ENCODE measurements at regions not wholly inside any gene's neighbourhood (a gene's known extent, or its start where the extent isn't known, plus 50 kb on each side); places are given as distances from the start of the nearest gene placed in this dataset.
A peak's percentile ranks its signal among the peaks of the same experiment; 100 is the strongest.

DNA sequence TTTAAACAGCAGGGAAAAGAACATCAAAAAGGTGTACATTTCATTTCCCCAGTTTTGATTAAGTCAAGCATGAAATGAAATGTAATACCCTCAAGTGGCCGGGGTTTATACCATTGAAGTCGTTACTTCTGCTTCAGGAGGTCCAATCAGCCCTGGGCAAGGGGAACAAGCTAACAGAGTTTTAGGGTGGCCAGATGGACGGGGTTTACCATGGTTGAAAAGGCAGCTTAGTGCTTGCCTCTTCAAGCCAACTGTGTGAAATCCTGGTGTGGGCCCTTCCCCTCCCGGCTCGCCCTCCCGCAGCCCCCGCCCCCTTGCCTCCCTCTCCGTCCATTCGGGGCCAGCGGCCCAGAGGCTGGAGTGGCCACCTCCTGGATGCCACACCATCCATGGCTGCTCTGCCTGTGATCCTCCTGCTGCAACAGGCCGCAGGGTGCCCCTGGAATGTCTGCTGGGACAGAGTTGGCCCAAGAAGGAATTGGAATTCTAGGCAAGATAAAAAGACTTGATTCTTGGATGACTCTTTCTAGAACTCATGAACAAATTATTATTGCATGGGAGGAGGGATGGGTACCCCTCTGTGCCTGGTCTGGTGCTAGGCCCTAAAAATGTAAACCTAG is 296.2 kb upstream of the IRX3 start:
- Histone ChIP-seq H3K9me3 (ENCODE audit: severe bottlenecking) (no peaks in the 10 kb centered on the region), H3K36me3 (no peaks in the 10 kb centered on the region), H3K4me3 (ENCODE audit: low read depth, low read length) (no peak overlapping the region), H3K27ac (peak overlapping the region; percentile 47), H3K27me3 (ENCODE audit: insufficient read depth, low read depth, severe bottlenecking) (no peaks in the 10 kb centered on the region)
- peak; percentile 84 for DNase-seq
- no peak for TF ChIP-seq CTCF (IDR thresholded peaks at IDR 0.05; ENCODE audit: low read depth, low read length)

- Histone ChIP-seq H3K27ac (no peak overlapping the region), H3K4me3 (ENCODE audit: low read depth, low read length) (no peak overlapping the region), H3K27me3 (ENCODE audit: insufficient read depth, low read depth, severe bottlenecking) (no peaks in the 10 kb centered on the region), H3K9me3 (ENCODE audit: severe bottlenecking) (no peaks in the 10 kb centered on the region), H3K36me3 (no peaks in the 10 kb centered on the region)
- no peak for DNase-seq
- no peak for TF ChIP-seq CTCF (IDR thresholded peaks at IDR 0.05; ENCODE audit: low read depth, low read length)
Observed at GRCh38 chr16:54579106-54579728, 292.6 kb upstream of the IRX3 start.

GRCh38 chr16:54577651-54578128 is 291.1 kb upstream of the IRX3 start:
- Histone ChIP-seq H3K27ac (no peak overlapping the region), H3K36me3 (no peaks in the 10 kb centered on the region), H3K4me3 (ENCODE audit: low read depth, low read length) (no peak overlapping the region), H3K27me3 (ENCODE audit: insufficient read depth, low read depth, severe bottlenecking) (no peaks in the 10 kb centered on the region), H3K9me3 (ENCODE audit: severe bottlenecking) (no peaks in the 10 kb centered on the region)
- no peak for DNase-seq
- TF ChIP-seq CTCF (IDR thresholded peaks at IDR 0.05; ENCODE audit: low read depth, low read length), result no peak

DNA sequence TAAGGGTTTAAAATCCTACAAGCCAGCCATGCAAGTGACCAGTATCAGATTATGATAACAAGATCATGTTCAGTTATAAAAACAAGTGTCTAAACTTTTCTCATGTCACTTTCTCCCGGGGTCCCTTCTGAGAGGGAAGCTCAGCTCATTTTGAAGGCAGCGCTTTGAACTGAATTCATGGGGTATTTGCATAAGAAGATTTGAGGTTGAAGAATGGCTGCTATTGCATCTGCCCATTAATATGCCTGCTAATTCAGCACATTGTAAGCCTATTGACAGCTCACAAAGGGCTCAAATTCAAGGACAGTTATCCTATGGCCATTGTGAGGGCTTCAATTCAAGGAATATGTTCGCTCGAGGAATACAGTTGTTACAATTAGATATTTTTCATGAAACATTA is 290.2 kb upstream of the IRX3 start:
- Histone ChIP-seq H3K27ac (no peak overlapping the region), H3K9me3 (ENCODE audit: severe bottlenecking) (no peaks in the 10 kb centered on the region), H3K4me3 (ENCODE audit: low read depth, low read length) (peak overlapping the region; percentile 42), H3K27me3 (ENCODE audit: insufficient read depth, low read depth, severe bottlenecking) (no peaks in the 10 kb centered on the region), H3K36me3 (no peaks in the 10 kb centered on the region)
- no peak for TF ChIP-seq CTCF (IDR thresholded peaks at IDR 0.05; ENCODE audit: low read depth, low read length)
- peak; percentile 24 for DNase-seq

GRCh38 chr16:54568906-54569807 is 282.6 kb upstream of the IRX3 start:
- Histone ChIP-seq H3K36me3 (no peaks in the 10 kb centered on the region), H3K27me3 (ENCODE audit: insufficient read depth, low read depth, severe bottlenecking) (no peaks in the 10 kb centered on the region), H3K27ac (no peak overlapping the region), H3K9me3 (ENCODE audit: severe bottlenecking) (no peaks in the 10 kb centered on the region), H3K4me3 (ENCODE audit: low read depth, low read length) (no peak overlapping the region)
- TF ChIP-seq CTCF (IDR thresholded peaks at IDR 0.05; ENCODE audit: low read depth, low read length), result no peak
- DNase-seq, result no peak
